Loucy (cell line): ENCODE measurements at regions not wholly inside any gene's neighbourhood (a gene's known extent, or its start where the extent isn't known, plus 50 kb on each side); places are given as distances from the start of the nearest gene placed in this dataset.

Source experiments
- H2AFZ ChIP-seq: fragments of 200-600 bp; sonication (generic); 2 replicates; pipeline ENCODE4 v1.6.0; 2016; ENCODE audit warnings: antibody characterized with exemption, mild to moderate bottlenecking, low read length, moderate library complexity
- H3F3A ChIP-seq: fragments of 200-600 bp; 2 replicates; pipeline ENCODE4 v1.6.0; 2016; ENCODE audit warnings: antibody characterized with exemption, low read depth, mild to moderate bottlenecking
- H3K27me3 ChIP-seq: fragments of 200-600 bp; sonication (generic); 2 replicates; pipeline ENCODE4 v1.6.1; 2014; ENCODE audit warnings: low read length, mild to moderate bottlenecking; ENCODE audit not compliant: insufficient read depth, poor library complexity, severe bottlenecking
- H3K36me3 ChIP-seq: fragments of 200-600 bp; sonication (generic); 2 replicates; pipeline ENCODE4 v1.6.1; 2016; ENCODE audit warnings: low read length; ENCODE audit not compliant: insufficient read depth
- H3K4me1 ChIP-seq: fragments of 200-600 bp; sonication (generic); 2 replicates; pipeline ENCODE4 v1.5.1; 2014; ENCODE audit warnings: low read length, mild to moderate bottlenecking; ENCODE audit not compliant: insufficient read depth, poor library complexity, severe bottlenecking
- H3K4me2 ChIP-seq: fragments of 200-600 bp; sonication (generic); 2 replicates; pipeline ENCODE4 v1.6.0; 2014; ENCODE audit warnings: antibody characterized with exemption, low read length, low read depth, mild to moderate bottlenecking; ENCODE audit not compliant: poor library complexity, severe bottlenecking
- H3K4me3 ChIP-seq: fragments of 200-600 bp; sonication (generic); 2 replicates; pipeline ENCODE4 v1.5.1; 2014; ENCODE audit warnings: low read length, mild to moderate bottlenecking, mixed read lengths; ENCODE audit not compliant: poor library complexity, severe bottlenecking
- H3K79me2 ChIP-seq: fragments of 200-600 bp; sonication (generic); 2 replicates; pipeline ENCODE4 v1.6.1; 2014; ENCODE audit warnings: low read length; ENCODE audit not compliant: insufficient read depth
- H3K9ac ChIP-seq: fragments of 200-600 bp; sonication (generic); 2 replicates; pipeline ENCODE4 v1.6.0; 2014; ENCODE audit warnings: mild to moderate bottlenecking, low read depth, low read length, moderate library complexity; ENCODE audit not compliant: poor library complexity, severe bottlenecking
- H3K9me2 ChIP-seq: fragments of 200-600 bp; sonication (generic); replicated peaks from 2 replicates; pipeline ENCODE4 v1.6.1; 2016; ENCODE audit warnings: low read depth, low read length, mixed read lengths
- H3K9me3 ChIP-seq: fragments of 200-600 bp; sonication (generic); 2 replicates; pipeline ENCODE4 v1.6.1; 2014; ENCODE audit warnings: mild to moderate bottlenecking, antibody characterized with exemption, low read length, low read depth; ENCODE audit not compliant: insufficient read depth
- H4K20me1 ChIP-seq: fragments of 200-600 bp; sonication (generic); 2 replicates; pipeline ENCODE4 v1.6.0; 2014; ENCODE audit warnings: antibody characterized with exemption, low read length, mild to moderate bottlenecking; ENCODE audit not compliant: insufficient read depth, poor library complexity, severe bottlenecking
- CTCF ChIP-seq: fragments of 200-600 bp; sonication (generic); conservative IDR thresholded peaks from 2 replicates; pipeline ENCODE4 v1.5.1; 2014; ENCODE audit warnings: mild to moderate bottlenecking, antibody characterized with exemption, low read length
- EZH2phosphoT487 ChIP-seq: fragments of 200-600 bp; IDR thresholded peaks from 2 replicates; pipeline ENCODE4 v1.6.1; 2018; ENCODE audit warnings: antibody characterized with exemption, mild to moderate bottlenecking, moderate library complexity, borderline replicate concordance

GRCh38 chr7:12157517-12157916 is 53.6 kb upstream of the TMEM106B start:
- H3K4me3 ChIP-seq: no peak overlapping the region
- H3K9me2 ChIP-seq: no peaks in the 10 kb centered on the region
- H3K36me3 ChIP-seq: no peaks in the 10 kb centered on the region
- H3F3A ChIP-seq: no peaks in the 10 kb centered on the region
- no peak for TF ChIP-seq EZH2phosphoT487
- TF ChIP-seq CTCF: no peak
- no peak overlapping the region for H3K9ac ChIP-seq
- no peaks in the 10 kb centered on the region for H3K27me3 ChIP-seq
- H3K9me3 ChIP-seq: no peaks in the 10 kb centered on the region
- no peaks in the 10 kb centered on the region for H4K20me1 ChIP-seq
- H2AFZ ChIP-seq: no peak overlapping the region
- no peak overlapping the region for H3K4me2 ChIP-seq
- H3K4me1 ChIP-seq: no peaks in the 10 kb centered on the region
- no peaks in the 10 kb centered on the region for H3K79me2 ChIP-seq

- TF ChIP-seq EZH2phosphoT487: no peak
- TF ChIP-seq CTCF: no peak
- Histone ChIP-seq H3F3A (no peaks in the 10 kb centered on the region), H3K9ac (no peak overlapping the region), H3K4me1 (no peaks in the 10 kb centered on the region), H3K27me3 (no peaks in the 10 kb centered on the region), H4K20me1 (no peaks in the 10 kb centered on the region), H2AFZ (no peak overlapping the region), H3K36me3 (no peaks in the 10 kb centered on the region), H3K9me3 (no peaks in the 10 kb centered on the region), H3K4me3 (no peak overlapping the region), H3K79me2 (no peaks in the 10 kb centered on the region), H3K9me2 (no peaks in the 10 kb centered on the region), H3K4me2 (no peak overlapping the region)
Measured at GRCh38 chr7:12158334-12159060, 52.6 kb upstream of the TMEM106B start.

- TF ChIP-seq CTCF (no peak), EZH2phosphoT487 (no peak)
Measured at GRCh38 chr7:12161146-12161545, 49.9 kb upstream of the TMEM106B start.

More at GRCh38 chr7:12161146-12161545, 49.9 kb upstream of the TMEM106B start:
- Histone ChIP-seq H3K4me1 (no peaks in the 10 kb centered on the region), H3K79me2 (no peaks in the 10 kb centered on the region), H3K36me3 (no peaks in the 10 kb centered on the region), H3K9ac (no peak overlapping the region), H3F3A (no peaks in the 10 kb centered on the region), H2AFZ (no peak overlapping the region), H3K9me2 (no peaks in the 10 kb centered on the region), H3K4me2 (no peak overlapping the region), H3K9me3 (no peaks in the 10 kb centered on the region), H3K27me3 (no peaks in the 10 kb centered on the region), H3K4me3 (no peak overlapping the region), H4K20me1 (no peaks in the 10 kb centered on the region)
